ENCODE measurements at regions not wholly inside any gene's neighbourhood (a gene's known extent, or its start where the extent isn't known, plus 50 kb on each side); places are given as distances from the start of the nearest gene placed in this dataset.

DNA sequence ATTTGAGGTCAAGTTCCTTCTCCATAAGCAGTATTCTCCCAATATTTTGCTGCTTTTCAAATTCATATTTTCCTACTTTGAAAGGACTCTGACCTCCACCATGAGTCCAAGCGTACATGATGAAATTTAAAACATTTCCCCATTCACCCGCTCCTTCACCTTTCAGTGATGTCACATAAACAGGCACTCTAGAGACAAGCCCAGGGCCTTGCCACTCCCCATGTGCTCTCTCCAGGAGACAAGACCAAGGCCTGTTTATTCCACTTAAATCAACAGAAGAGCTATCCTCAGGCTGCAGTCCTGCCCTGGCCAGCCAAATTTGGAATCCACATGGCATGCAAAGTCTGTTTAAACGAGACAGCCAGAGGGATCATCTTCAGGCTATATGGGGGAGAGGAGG is 161.5 kb downstream of the ARRDC4 start:
- H3K9ac ChIP-seq (ENCODE audit: low read depth, low read length): no peak overlapping the region

DNA sequence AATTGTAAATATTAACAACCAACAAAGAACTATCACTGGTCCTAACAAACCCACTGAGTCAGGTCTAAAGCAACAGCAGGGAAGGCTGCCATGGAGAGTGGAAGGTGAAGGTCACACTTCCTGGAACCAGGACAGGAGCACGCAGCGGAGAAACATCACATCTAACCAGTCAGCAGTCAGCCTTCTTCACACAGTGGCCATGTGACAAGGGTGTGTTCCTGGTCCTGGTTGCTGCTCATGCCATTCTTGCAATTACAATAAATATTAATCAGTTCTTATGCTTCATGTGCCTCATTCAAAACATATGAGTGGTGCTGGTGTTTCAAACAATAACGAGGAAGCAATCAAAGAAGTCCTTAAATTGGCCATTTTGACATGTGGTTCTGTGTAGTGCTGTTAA is 162.8 kb downstream of the ARRDC4 start:
- Histone ChIP-seq H3K27me3 (ENCODE audit: insufficient read depth, low read length) (no peaks in the 10 kb centered on the region), H3K4me1 (ENCODE audit: insufficient read depth, low read length) (no peaks in the 10 kb centered on the region), H3K9ac (ENCODE audit: low read depth, low read length) (no peak overlapping the region), H3K4me3 (ENCODE audit: low read length) (no peak overlapping the region), H3K36me3 (ENCODE audit: insufficient read depth, low read length) (no peaks in the 10 kb centered on the region), H3K9me3 (ENCODE audit: insufficient read depth, low read depth, low read length) (no peaks in the 10 kb centered on the region), H3K27ac (ENCODE audit: low read depth, low read length) (no peak overlapping the region)
- WGBS: 95% methylated on average over 3 of the region's 3 CpGs

More for the DNA sequence above, 161.5 kb downstream of the ARRDC4 start:
- Histone ChIP-seq H3K4me3 (ENCODE audit: low read length) (no peak overlapping the region), H3K9me3 (ENCODE audit: insufficient read depth, low read depth, low read length) (no peaks in the 10 kb centered on the region), H3K36me3 (ENCODE audit: insufficient read depth, low read length) (no peaks in the 10 kb centered on the region), H3K27me3 (ENCODE audit: insufficient read depth, low read length) (no peaks in the 10 kb centered on the region), H3K4me1 (ENCODE audit: insufficient read depth, low read length) (no peaks in the 10 kb centered on the region), H3K27ac (ENCODE audit: low read depth, low read length) (no peak overlapping the region)
- 85% methylated on average over 3 of the region's 3 CpGs for WGBS

GRCh38 chr15:98123834-98124233 is 163.3 kb downstream of the ARRDC4 start:
- Histone ChIP-seq H3K4me1 (ENCODE audit: insufficient read depth, low read length) (no peaks in the 10 kb centered on the region), H3K9ac (ENCODE audit: low read depth, low read length) (no peak overlapping the region), H3K9me3 (ENCODE audit: insufficient read depth, low read depth, low read length) (no peaks in the 10 kb centered on the region), H3K4me3 (ENCODE audit: low read length) (no peak overlapping the region), H3K36me3 (ENCODE audit: insufficient read depth, low read length) (no peaks in the 10 kb centered on the region), H3K27ac (ENCODE audit: low read depth, low read length) (no peak overlapping the region), H3K27me3 (ENCODE audit: insufficient read depth, low read length) (no peaks in the 10 kb centered on the region)
- 90% methylated on average over 6 of the region's 6 CpGs for WGBS

DNA sequence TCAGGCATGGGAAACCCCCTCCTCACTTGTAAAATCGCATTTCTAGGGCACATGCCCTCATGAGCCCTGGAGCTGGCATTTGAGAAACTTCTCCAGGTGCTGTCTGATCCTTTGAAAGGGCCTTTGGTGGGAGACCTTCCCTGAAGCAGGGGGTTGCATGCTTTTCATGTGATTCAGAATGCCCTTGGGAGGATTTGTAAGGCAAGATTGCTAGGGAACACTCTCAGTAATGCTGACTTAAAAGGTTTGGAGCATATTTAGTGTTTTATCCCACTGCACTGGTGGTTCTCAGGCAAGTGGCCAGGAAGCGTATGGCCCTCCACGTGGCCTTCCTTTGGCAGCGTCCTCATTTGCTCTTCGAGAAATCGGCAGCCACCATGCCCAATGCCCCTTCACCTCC is 164.1 kb downstream of the ARRDC4 start:
- Histone ChIP-seq H3K27me3 (ENCODE audit: insufficient read depth, low read length) (no peaks in the 10 kb centered on the region), H3K9ac (ENCODE audit: low read depth, low read length) (no peak overlapping the region), H3K4me1 (ENCODE audit: insufficient read depth, low read length) (no peaks in the 10 kb centered on the region), H3K9me3 (ENCODE audit: insufficient read depth, low read depth, low read length) (no peaks in the 10 kb centered on the region), H3K4me3 (ENCODE audit: low read length) (no peak overlapping the region), H3K36me3 (ENCODE audit: insufficient read depth, low read length) (no peaks in the 10 kb centered on the region), H3K27ac (ENCODE audit: low read depth, low read length) (no peak overlapping the region)
- 94% methylated on average over 6 of the region's 6 CpGs for WGBS

GRCh38 chr15:98126326-98127085 is 166.0 kb downstream of the ARRDC4 start:
- no peaks in the 10 kb centered on the region for H3K4me1 ChIP-seq (ENCODE audit: insufficient read depth, low read length)
- 95% methylated on average over 7 of the region's 8 CpGs for WGBS
- H3K9ac ChIP-seq (ENCODE audit: low read depth, low read length): no peak overlapping the region
- H3K9me3 ChIP-seq (ENCODE audit: insufficient read depth, low read depth, low read length): no peaks in the 10 kb centered on the region
- no peak overlapping the region for H3K27ac ChIP-seq (ENCODE audit: low read depth, low read length)
- no peaks in the 10 kb centered on the region for H3K36me3 ChIP-seq (ENCODE audit: insufficient read depth, low read length)
- no peaks in the 10 kb centered on the region for H3K27me3 ChIP-seq (ENCODE audit: insufficient read depth, low read length)
- no peak overlapping the region for H3K4me3 ChIP-seq (ENCODE audit: low read length)

DNA sequence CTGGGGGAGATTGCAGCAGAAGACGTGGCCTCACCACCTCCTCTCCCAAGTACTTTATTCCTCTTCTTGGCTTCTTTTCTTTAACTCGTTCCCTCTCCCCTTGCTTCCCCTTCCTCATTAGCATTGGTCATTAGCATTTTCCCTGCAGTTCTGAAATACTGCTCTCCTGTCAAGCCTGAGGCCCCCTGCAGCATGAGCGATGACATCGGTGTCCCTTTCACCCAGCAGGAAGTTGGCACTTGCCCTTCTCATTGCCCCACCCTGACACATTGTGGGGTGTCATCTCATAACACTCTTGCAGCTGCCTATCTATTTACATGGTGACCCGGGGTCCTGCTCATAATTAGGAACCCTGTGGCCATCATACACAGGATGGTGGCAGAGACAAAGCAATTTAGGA is 167.1 kb downstream of the ARRDC4 start:
- Histone ChIP-seq H3K4me3 (ENCODE audit: low read length) (no peak overlapping the region), H3K4me1 (ENCODE audit: insufficient read depth, low read length) (no peaks in the 10 kb centered on the region), H3K9ac (ENCODE audit: low read depth, low read length) (no peak overlapping the region), H3K9me3 (ENCODE audit: insufficient read depth, low read depth, low read length) (no peaks in the 10 kb centered on the region), H3K36me3 (ENCODE audit: insufficient read depth, low read length) (no peaks in the 10 kb centered on the region), H3K27me3 (ENCODE audit: insufficient read depth, low read length) (no peaks in the 10 kb centered on the region), H3K27ac (ENCODE audit: low read depth, low read length) (no peak overlapping the region)
- 39% methylated on average over 5 of the region's 5 CpGs for WGBS

- Histone ChIP-seq H3K27ac (ENCODE audit: low read depth, low read length) (no peak overlapping the region), H3K4me1 (ENCODE audit: insufficient read depth, low read length) (no peaks in the 10 kb centered on the region), H3K4me3 (ENCODE audit: low read length) (no peak overlapping the region), H3K27me3 (ENCODE audit: insufficient read depth, low read length) (no peaks in the 10 kb centered on the region), H3K9ac (ENCODE audit: low read depth, low read length) (no peak overlapping the region), H3K36me3 (ENCODE audit: insufficient read depth, low read length) (no peaks in the 10 kb centered on the region), H3K9me3 (ENCODE audit: insufficient read depth, low read depth, low read length) (no peaks in the 10 kb centered on the region)
- WGBS: 94% methylated on average over 4 of the region's 4 CpGs
These were observed 171.4 kb downstream of the ARRDC4 start for GRCh38 chr15:98131924-98132323.

DNA sequence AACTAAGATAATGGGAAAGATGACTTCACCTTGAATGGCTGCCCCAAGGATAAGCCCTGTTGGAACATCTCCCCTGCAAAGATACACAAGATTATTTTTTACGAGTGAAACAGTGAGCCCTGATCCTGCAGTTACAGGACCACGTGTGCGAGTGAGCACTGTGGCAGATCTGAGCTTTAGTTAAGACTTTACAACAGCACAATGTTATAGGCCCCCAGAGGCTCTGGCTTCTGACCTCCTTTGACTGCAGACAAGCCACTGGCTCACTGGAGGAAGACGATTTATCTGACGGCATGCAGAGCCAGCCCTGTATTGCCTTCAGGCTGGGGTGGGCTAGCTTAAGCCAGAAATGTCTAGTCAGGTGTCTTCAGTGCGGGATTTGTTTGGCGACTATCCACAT is 174.4 kb downstream of the ARRDC4 start:
- Histone ChIP-seq H3K4me3 (ENCODE audit: low read length) (no peak overlapping the region), H3K36me3 (ENCODE audit: insufficient read depth, low read length) (no peaks in the 10 kb centered on the region), H3K9me3 (ENCODE audit: insufficient read depth, low read depth, low read length) (no peaks in the 10 kb centered on the region), H3K27ac (ENCODE audit: low read depth, low read length) (no peak overlapping the region), H3K9ac (ENCODE audit: low read depth, low read length) (no peak overlapping the region), H3K27me3 (ENCODE audit: insufficient read depth, low read length) (no peaks in the 10 kb centered on the region), H3K4me1 (ENCODE audit: insufficient read depth, low read length) (no peaks in the 10 kb centered on the region)
- WGBS: 91% methylated on average over 7 of the region's 7 CpGs

DNA sequence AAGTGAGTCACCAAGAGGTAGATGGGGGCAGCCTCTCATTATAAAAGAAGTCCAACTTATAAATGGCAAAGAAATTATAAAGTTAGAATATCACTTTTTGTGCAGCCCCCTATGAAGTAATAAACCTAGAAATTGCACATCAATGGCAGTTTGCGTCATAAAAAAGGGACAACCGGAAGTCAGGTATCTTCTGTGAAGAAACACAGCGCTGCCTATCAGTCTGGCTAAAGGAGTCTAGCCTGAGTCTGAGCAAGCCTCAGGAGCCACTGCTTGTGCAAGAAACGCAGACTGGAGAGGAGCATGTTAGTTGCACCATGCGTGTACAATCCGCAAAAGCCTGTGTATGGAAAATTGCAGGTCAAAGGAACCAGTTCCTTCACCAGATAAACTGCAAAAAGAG is 178.4 kb downstream of the ARRDC4 start:
- H3K4me1 ChIP-seq (ENCODE audit: insufficient read depth, low read length): no peaks in the 10 kb centered on the region
- no peak overlapping the region for H3K9ac ChIP-seq (ENCODE audit: low read depth, low read length)
- H3K4me3 ChIP-seq (ENCODE audit: low read length): no peak overlapping the region
- no peaks in the 10 kb centered on the region for H3K27me3 ChIP-seq (ENCODE audit: insufficient read depth, low read length)
- no peaks in the 10 kb centered on the region for H3K9me3 ChIP-seq (ENCODE audit: insufficient read depth, low read depth, low read length)
- H3K27ac ChIP-seq (ENCODE audit: low read depth, low read length): no peak overlapping the region
- WGBS: 79% methylated on average over 6 of the region's 6 CpGs
- H3K36me3 ChIP-seq (ENCODE audit: insufficient read depth, low read length): no peaks in the 10 kb centered on the region

DNA sequence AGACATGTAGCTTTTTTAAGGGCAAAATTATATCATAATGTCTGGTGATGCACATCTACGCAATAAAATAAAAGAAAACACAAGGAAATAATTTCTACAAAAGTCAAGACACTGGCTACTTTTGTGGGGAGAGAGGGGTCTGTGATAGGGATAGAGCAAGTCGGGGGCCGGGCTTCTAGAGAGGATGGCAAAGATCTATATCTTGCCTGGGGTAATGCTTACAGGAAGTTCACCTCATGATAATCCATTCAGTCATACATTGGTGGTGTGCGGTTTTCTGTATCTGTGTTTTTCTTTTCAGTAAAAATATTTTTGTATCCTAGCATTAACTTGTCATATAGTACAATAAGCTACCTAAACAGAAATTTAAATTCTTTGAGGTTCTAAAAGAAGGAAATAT is 178.8 kb downstream of the ARRDC4 start:
- Histone ChIP-seq H3K4me1 (ENCODE audit: insufficient read depth, low read length) (no peaks in the 10 kb centered on the region), H3K27ac (ENCODE audit: low read depth, low read length) (no peak overlapping the region), H3K36me3 (ENCODE audit: insufficient read depth, low read length) (no peaks in the 10 kb centered on the region), H3K27me3 (ENCODE audit: insufficient read depth, low read length) (no peaks in the 10 kb centered on the region), H3K9ac (ENCODE audit: low read depth, low read length) (no peak overlapping the region), H3K9me3 (ENCODE audit: insufficient read depth, low read depth, low read length) (no peaks in the 10 kb centered on the region), H3K4me3 (ENCODE audit: low read length) (no peak overlapping the region)
- 82% methylated on average over 2 of the region's 4 CpGs for WGBS

DNA sequence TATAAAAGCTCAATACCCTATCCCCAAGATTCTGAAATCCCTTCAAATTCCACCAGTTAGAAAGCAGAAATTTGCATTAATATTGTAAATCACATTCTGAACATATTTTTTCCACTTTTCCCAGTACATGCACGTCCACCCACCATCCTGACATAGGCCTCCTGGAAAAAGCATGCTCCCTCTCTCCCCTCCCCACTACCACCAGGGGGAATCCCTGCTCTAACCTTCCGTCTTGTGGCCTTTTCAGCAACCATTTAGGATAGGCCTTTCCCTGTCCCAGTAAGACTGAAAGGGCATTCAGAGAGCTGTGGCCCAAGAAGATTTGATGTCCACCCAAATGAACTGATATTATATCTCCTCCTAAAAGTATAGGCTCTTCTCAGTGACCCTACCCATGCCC is 182.1 kb downstream of the ARRDC4 start:
- H3K9ac ChIP-seq (ENCODE audit: low read depth, low read length): no peak overlapping the region
- H3K9me3 ChIP-seq (ENCODE audit: insufficient read depth, low read depth, low read length): no peaks in the 10 kb centered on the region
- no peaks in the 10 kb centered on the region for H3K4me1 ChIP-seq (ENCODE audit: insufficient read depth, low read length)
- no peak overlapping the region for H3K27ac ChIP-seq (ENCODE audit: low read depth, low read length)
- no peaks in the 10 kb centered on the region for H3K27me3 ChIP-seq (ENCODE audit: insufficient read depth, low read length)
- no peaks in the 10 kb centered on the region for H3K36me3 ChIP-seq (ENCODE audit: insufficient read depth, low read length)
- no peak overlapping the region for H3K4me3 ChIP-seq (ENCODE audit: low read length)
- 71% methylated on average over 2 of the region's 2 CpGs for WGBS

- H3K36me3 ChIP-seq (ENCODE audit: insufficient read depth, low read length): no peaks in the 10 kb centered on the region
- 80% methylated on average over 4 of the region's 4 CpGs for WGBS
- no peak overlapping the region for H3K4me3 ChIP-seq (ENCODE audit: low read length)
- no peaks in the 10 kb centered on the region for H3K27me3 ChIP-seq (ENCODE audit: insufficient read depth, low read length)
- H3K9ac ChIP-seq (ENCODE audit: low read depth, low read length): no peak overlapping the region
- H3K9me3 ChIP-seq (ENCODE audit: insufficient read depth, low read depth, low read length): no peaks in the 10 kb centered on the region
- H3K4me1 ChIP-seq (ENCODE audit: insufficient read depth, low read length): no peaks in the 10 kb centered on the region
- no peak overlapping the region for H3K27ac ChIP-seq (ENCODE audit: low read depth, low read length)
These were observed 182.6 kb downstream of the ARRDC4 start for GRCh38 chr15:98143116-98143515.
